Bronchial epithelial cell (primary cell): ENCODE measurements at regions not wholly inside any gene's neighbourhood (a gene's known extent, or its start where the extent isn't known, plus 50 kb on each side); places are given as distances from the start of the nearest gene placed in this dataset.

Source experiments
- DNase-seq: peaks from one replicate; pipeline ENCODE4 v3.0.0-alpha.2; 2010; ENCODE audit warnings: low read depth
- FAIRE-seq: peaks from 2 replicates; lab custom pipeline; 2011; peaks lifted over from hg19 to GRCh38; lab: Jason Lieb, UNC
- H3K27me3 ChIP-seq: 2 replicates; pipeline ENCODE4 v1.5.1; 2011; ENCODE audit warnings: low read length; ENCODE audit not compliant: control insufficient read depth, insufficient read depth
- H3K36me3 ChIP-seq: 2 replicates; pipeline ENCODE4 v1.5.1; 2011; ENCODE audit warnings: low read length; ENCODE audit not compliant: control insufficient read depth, insufficient read depth
- H3K4me3 ChIP-seq: 2 replicates; pipeline ENCODE4 v1.5.1; 2011; ENCODE audit warnings: mild to moderate bottlenecking, low read depth, low read length, control low read depth
- TF ChIP-seq, protein P1 (sequence below): IDR thresholded peaks from 2 replicates; pipeline ENCODE4 v1.5.1; 2011; ENCODE audit warnings: mild to moderate bottlenecking, moderate library complexity, low read length, control low read depth, inconsistent platforms; ENCODE audit not compliant: insufficient read depth, severe bottlenecking

DNA sequence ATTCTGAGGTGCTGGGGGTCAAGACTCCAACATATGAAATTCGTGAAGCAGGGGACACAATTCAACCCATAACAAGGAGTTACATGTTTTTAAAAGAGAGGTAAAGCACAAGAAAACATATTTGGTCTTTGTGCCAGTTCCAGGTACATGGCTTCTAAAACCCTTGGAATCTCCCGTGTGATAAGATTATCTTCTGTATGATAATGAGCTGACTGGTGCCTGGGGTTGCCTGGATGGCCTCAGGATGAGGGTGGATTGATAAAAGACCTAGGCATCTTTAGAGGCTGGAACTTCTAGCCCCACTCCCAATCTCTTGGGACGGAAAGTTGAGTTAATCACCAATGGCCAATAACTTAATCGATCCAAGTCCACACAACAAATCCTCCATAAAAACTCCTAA, 87.0 kb downstream of the FAM217A start:
- H3K36me3 ChIP-seq: no peaks in the 10 kb centered on the region
- no peak overlapping the region for H3K4me3 ChIP-seq
- DNase-seq: no peak
- FAIRE-seq: no peak
- TF ChIP-seq, protein P1, sequence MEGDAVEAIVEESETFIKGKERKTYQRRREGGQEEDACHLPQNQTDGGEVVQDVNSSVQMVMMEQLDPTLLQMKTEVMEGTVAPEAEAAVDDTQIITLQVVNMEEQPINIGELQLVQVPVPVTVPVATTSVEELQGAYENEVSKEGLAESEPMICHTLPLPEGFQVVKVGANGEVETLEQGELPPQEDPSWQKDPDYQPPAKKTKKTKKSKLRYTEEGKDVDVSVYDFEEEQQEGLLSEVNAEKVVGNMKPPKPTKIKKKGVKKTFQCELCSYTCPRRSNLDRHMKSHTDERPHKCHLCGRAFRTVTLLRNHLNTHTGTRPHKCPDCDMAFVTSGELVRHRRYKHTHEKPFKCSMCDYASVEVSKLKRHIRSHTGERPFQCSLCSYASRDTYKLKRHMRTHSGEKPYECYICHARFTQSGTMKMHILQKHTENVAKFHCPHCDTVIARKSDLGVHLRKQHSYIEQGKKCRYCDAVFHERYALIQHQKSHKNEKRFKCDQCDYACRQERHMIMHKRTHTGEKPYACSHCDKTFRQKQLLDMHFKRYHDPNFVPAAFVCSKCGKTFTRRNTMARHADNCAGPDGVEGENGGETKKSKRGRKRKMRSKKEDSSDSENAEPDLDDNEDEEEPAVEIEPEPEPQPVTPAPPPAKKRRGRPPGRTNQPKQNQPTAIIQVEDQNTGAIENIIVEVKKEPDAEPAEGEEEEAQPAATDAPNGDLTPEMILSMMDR: no peak
- no peaks in the 10 kb centered on the region for H3K27me3 ChIP-seq

DNA sequence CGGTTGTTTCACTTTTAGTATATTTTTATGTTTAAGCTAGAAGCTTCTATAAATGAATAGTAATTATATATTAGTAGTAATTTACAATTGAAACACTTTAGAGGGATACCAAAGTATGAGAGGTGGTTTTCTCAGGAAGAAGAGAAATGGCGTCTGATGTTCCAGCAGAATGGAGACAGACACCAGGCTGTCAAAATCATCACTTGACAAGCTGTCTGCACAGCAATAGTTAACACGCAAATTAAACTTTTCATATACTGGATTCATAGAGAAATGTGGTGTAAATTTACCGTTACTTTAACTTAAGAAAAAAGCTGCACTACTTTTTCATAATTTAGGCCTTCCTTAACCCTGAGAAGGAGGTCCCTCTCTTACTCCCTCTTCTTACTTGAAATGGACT, 82.6 kb downstream of the FAM217A start:
- no peaks in the 10 kb centered on the region for H3K36me3 ChIP-seq
- no peaks in the 10 kb centered on the region for H3K27me3 ChIP-seq
- H3K4me3 ChIP-seq: no peak overlapping the region
- TF ChIP-seq, protein P1: no peak
- DNase-seq (no peak), FAIRE-seq (no peak)

DNA sequence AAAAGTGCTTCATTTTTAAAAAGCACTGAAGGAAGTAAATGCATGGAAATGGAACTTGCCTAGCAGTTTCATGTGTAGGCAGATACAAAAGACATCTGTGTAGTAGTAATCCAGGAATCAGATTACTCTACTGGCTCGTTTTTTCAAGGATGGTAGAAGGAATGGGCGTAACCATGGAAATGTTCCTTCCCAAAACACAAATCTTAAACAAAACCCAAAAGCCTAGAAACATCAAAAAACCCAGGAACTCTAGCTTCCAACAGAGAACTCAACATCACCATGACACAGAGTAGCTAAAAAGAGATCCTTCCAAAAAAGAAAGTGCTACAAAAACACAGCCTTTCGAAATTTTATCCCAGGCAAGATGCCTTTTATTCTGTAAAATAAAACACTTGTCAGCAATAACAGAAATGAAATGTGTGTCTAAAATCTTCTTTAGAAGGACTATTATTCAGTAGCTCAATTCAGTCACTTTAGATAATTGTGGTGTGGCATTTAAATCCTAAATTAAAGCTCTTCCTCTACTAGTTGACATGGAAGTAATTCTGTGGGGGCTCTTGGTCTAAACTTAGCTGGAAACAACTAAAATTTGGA, 81.7 kb downstream of the FAM217A start:
- no peaks in the 10 kb centered on the region for H3K36me3 ChIP-seq
- H3K4me3 ChIP-seq: no peak overlapping the region
- TF ChIP-seq, protein P1: no peak
- FAIRE-seq: no peak
- peak; percentile 14 for DNase-seq
- H3K27me3 ChIP-seq: no peaks in the 10 kb centered on the region

DNA sequence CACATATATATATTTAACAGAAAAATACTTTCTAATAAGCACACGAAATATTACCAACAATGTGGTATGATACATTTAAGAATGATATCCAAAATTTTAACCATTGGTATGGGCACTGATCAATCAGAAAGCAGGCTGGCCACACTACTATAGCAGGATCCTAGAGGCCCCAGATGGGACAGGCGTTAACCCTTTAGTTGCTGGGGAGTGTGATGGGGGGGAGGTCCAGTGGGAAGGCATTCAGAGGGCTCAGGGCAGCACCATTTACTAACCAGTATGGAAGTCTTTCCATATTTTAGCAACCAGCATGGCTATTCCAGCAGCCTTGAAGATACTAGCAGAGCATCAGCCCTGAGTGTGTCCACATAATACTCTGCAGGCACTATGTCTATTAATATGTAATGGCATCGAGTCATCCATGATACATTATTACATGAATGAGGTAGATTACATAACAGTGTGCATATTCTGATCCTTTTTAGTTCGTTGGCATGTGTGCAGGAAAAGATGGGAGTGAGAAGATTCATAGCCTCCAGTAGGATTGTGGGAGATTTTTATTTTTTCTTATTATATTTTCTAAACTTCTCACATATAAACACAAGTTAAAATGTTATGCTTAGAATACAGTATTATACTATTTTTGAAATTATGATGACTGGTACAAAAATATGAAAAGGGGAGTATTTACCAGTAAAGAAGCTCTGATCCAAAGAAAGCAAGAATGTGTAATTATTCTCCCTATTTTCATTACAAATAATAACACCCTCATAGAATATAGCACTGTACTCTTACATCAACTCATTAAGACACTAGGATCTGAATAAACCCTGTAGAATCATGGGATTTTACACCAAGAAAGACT, 78.9 kb downstream of the FAM217A start:
- H3K4me3 ChIP-seq: no peak overlapping the region
- no peaks in the 10 kb centered on the region for H3K36me3 ChIP-seq
- DNase-seq (peak; percentile 51), FAIRE-seq (no peak)
- TF ChIP-seq, protein P1: no peak
- no peaks in the 10 kb centered on the region for H3K27me3 ChIP-seq

DNA sequence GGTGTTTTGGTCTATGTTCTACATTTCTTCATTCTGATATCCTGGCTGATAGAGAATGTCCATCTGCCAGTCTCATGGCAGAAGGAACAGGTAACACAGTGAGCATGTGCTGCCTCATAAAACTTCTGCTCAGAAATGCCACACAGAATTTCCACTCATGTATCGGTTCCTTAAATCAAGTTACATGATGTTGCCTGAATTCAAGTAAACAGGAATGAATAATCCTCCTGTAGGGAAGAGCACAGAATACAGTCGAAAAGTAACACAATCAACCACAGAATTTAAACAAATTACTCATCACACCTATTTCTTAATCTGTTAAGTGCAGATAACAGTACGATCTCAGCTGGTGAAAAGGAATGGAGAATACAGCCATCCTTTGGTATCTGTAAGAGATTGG, 74.7 kb downstream of the FAM217A start:
- no peak overlapping the region for H3K4me3 ChIP-seq
- H3K36me3 ChIP-seq: no peaks in the 10 kb centered on the region
- FAIRE-seq: no peak
- no peaks in the 10 kb centered on the region for H3K27me3 ChIP-seq
- DNase-seq: peak; percentile 46
- TF ChIP-seq, protein P1: no peak
